ENCODE measurements at regions not wholly inside any gene's neighbourhood (a gene's known extent, or its start where the extent isn't known, plus 50 kb on each side); places are given as distances from the start of the nearest gene placed in this dataset.

DNA sequence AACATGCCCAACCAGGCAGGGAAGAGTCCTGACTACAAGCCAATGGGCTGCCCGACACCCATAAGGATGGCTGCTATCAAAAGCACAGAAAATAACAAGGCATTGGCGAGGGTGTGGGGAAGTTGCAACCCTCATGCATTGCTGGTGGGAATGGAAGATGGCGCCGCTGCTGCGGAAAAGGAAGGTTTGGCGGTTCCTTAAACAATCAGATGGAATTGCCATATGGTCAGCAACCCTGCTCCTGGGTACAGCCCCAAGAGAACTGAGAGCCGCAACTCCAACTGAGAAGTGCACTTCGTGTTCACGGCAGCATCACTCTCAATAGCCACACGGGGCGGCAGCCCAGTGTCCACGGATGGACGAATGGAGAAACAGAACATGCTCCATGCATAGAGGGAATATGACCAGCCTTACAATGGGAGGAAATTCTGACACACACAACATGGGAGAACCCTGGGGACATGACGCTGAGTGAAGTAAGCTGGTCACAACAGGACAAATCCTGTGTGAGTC is 193.3 kb downstream of the RBFOX3 start:
- H3K4me3 ChIP-seq (ENCODE audit: low read length), result no peak overlapping the region
- no peak for DNase-seq (ENCODE audit: low read depth)
- TF ChIP-seq, protein P1, sequence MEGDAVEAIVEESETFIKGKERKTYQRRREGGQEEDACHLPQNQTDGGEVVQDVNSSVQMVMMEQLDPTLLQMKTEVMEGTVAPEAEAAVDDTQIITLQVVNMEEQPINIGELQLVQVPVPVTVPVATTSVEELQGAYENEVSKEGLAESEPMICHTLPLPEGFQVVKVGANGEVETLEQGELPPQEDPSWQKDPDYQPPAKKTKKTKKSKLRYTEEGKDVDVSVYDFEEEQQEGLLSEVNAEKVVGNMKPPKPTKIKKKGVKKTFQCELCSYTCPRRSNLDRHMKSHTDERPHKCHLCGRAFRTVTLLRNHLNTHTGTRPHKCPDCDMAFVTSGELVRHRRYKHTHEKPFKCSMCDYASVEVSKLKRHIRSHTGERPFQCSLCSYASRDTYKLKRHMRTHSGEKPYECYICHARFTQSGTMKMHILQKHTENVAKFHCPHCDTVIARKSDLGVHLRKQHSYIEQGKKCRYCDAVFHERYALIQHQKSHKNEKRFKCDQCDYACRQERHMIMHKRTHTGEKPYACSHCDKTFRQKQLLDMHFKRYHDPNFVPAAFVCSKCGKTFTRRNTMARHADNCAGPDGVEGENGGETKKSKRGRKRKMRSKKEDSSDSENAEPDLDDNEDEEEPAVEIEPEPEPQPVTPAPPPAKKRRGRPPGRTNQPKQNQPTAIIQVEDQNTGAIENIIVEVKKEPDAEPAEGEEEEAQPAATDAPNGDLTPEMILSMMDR (conservative IDR thresholded peaks at IDR 0.05; ENCODE audit: low read depth, low read length), result no peak

DNA sequence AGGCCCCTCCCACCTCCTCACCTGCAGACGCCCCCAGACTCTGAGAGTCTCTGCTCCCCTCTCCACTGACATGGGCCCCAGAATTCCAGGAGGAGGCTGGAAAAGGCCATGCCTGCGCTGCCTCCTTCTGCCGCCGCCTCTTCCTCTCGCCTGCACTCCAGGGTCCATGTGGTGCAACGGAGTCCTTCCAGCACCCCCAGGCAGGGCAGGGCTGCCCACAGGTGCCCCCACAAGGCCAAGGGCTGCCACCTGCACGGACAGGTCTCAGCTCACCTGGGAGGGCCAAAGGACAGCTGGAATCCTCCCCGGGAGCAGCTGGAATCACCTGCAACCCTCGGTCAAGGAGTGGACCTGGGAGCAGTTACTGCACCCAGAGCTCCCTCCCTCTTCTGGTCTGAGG is 194.9 kb downstream of the RBFOX3 start:
- DNase-seq (ENCODE audit: low read depth), result no peak
- TF ChIP-seq, protein P1 (conservative IDR thresholded peaks at IDR 0.05; ENCODE audit: low read depth, low read length), result no peak
- H3K4me3 ChIP-seq (ENCODE audit: low read length), result no peak overlapping the region

DNA sequence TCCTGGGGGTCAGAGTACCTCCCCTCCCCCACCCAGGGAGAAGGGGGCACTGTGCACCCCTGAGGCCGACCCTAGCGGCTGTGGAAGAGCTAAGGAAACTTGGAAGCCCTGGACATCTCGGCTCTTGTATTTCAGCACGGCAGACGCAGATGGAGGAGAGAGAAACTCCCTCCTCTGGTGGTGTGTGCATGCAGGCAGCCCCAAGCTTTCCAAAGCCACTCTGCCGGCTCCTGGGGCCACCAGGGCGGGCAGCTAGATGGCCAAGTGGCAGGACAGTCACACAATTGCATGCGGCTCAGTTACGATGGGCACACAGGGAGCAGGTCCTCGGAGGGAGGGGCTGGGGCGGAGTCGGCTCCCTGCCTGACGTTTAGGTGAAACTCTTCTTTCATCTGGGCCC is 195.5 kb downstream of the RBFOX3 start:
- TF ChIP-seq, protein P1 (conservative IDR thresholded peaks at IDR 0.05; ENCODE audit: low read depth, low read length), result no peak
- no peak for DNase-seq (ENCODE audit: low read depth)
- no peak overlapping the region for H3K4me3 ChIP-seq (ENCODE audit: low read length)

DNA sequence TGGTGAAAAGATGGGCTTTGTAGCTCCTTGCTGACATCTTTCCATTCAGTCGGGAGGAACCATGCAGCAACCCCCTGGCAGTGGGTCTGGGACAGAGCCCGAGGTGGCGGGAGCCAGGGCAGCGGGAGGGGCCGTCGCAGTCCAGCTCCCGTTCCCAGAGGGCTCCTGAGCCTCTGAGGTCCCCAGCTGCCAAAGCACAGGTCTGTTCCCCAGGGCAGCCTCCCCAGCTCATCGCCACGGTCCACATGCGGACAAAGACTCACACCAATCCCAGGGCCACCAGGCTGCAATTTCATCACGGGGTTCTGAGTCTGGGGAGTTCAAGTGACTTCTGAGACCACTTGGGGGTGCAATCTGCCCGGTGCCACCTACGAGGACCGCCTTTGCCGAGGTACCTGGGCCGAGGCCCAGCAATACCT is 196.0 kb downstream of the RBFOX3 start:
- TF ChIP-seq, protein P1 (conservative IDR thresholded peaks at IDR 0.05; ENCODE audit: low read depth, low read length), result no peak
- no peak for DNase-seq (ENCODE audit: low read depth)
- H3K4me3 ChIP-seq (ENCODE audit: low read length), result no peak overlapping the region

DNA sequence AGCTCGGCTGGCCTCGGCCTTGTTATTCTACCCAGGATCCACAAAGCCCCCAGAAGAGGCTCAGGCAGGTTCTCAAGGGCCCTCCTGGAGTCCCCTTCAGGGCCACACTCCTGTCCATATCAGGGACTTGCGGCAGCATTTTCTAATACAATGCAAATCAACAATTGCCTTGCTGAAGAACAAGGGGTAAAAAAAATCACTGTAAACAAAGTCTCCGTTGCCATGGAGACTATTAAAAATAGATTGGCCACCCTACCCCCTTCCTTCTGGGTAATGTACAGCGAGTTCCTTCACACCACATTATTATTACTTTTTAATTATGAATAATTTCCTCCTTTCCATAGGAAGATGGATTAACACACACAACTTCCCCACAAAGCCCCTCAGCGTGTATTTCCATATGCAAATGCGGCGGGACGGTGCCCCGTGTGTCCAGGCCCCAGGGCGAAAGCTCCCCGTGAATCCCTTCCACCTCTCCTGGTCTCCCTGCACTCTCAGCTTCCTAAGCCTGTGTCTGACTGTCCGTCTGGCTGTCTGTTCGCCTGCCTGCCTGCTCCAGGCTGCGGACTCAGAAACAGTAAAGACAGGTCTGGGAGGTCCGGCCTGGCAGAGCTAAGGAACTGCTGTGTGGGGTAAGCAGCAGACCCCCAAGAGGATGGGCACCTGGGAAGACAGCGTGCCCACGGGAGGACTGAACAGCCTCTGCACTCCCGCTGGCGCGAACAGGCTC is 196.6 kb downstream of the RBFOX3 start:
- no peak overlapping the region for H3K4me3 ChIP-seq (ENCODE audit: low read length)
- no peak for DNase-seq (ENCODE audit: low read depth)
- TF ChIP-seq, protein P1 (conservative IDR thresholded peaks at IDR 0.05; ENCODE audit: low read depth, low read length), result no peak

DNA sequence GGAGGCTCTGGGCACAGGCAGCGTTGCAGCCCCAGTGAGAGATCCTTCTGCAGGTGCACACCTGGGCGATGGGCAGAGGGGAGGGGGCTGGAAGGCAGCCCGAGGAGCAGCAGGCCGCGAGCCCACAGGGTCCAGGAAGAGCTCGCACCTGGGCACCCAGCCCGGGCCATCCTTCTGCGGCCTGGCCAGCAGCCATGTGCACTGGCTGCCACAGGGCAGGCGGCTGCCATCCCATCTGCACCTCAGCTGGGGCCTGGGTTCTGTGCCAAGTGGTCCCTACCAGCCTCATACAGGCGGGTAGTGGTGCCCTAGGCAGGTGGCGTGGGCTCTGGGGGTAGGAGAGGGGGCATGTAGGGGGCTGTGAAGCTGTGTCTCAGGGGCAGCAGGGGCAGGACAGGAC is 197.2 kb downstream of the RBFOX3 start:
- H3K4me3 ChIP-seq (ENCODE audit: low read length), result no peak overlapping the region
- DNase-seq (ENCODE audit: low read depth), result no peak
- TF ChIP-seq, protein P1 (conservative IDR thresholded peaks at IDR 0.05; ENCODE audit: low read depth, low read length), result no peak

DNA sequence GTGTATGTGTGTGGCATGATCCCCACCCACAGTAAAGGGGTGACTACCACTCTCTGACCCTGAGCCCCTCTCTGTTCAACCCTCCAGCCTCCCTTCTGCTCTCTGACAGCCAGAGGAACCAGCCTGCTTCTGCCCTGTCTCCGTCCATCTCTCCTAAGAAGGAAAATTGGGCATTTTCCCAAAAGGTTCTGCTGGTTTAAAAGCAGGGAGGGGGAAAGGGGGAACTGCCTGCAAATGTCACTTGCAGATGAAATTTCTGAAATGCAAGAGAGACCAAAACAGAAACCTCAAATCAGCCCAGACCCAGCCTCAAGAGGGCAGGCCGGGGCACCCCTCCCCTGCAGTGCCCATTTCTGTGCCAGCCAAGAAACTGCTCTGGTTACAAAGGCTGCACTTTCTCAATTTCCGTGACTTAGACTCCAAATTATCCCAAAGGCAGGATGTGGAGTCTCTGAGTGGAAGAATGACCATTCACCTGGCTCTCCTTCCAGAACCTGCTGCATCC is 197.9 kb downstream of the RBFOX3 start:
- DNase-seq (ENCODE audit: low read depth), result no peak
- TF ChIP-seq, protein P1 (conservative IDR thresholded peaks at IDR 0.05; ENCODE audit: low read depth, low read length), result no peak
- H3K4me3 ChIP-seq (ENCODE audit: low read length), result no peak overlapping the region

All from retinal pigment epithelial cell (primary cell).